ENCODE measurements at regions not wholly inside any gene's neighbourhood (a gene's known extent, or its start where the extent isn't known, plus 50 kb on each side); places are given as distances from the start of the nearest gene placed in this dataset.

DNA sequence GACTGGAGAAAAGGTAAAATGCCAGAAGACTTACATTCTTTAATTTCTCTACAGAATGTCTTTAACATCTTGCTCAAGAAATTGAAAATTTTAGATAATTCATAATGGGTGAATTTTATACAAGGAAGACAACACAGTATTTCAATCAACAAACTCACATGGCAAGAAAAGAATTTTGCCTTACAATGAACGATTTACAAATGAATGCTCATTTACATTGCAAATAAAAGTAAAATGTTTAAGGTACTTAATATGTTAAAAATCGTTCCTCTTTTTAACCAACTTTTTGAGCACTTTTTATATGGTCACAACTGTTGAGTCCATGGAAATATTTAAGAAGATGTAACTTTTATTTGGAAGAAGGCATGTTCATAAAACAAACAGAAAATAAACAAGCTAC is 174.8 kb upstream of the UBE2E2 start:
- H3K4me3 ChIP-seq (replicated peaks in 1 of 3; ENCODE audit: insufficient read depth in 1 of 3, low read depth in 1 of 3, low read length in 3 of 3) = no peak overlapping the region
- CTCF ChIA-PET = no interaction called here
- H3K27me3 ChIP-seq (ENCODE audit: control insufficient read depth in 2 of 2, insufficient read depth in 2 of 2, low read length in 2 of 2) = peaks cover 0 to 2% of the 10 kb centered on the region in 2 experiments
- no peaks in the 10 kb centered on the region for H3K9me1 ChIP-seq (replicated peaks; ENCODE audit: control insufficient read depth, extremely low read depth, insufficient read depth, low read length)
- no peaks in the 10 kb centered on the region for H3K36me3 ChIP-seq (ENCODE audit: control insufficient read depth in 2 of 2, extremely low read depth in 1 of 2, insufficient read depth in 2 of 2, low read length in 2 of 2)
- no peaks in the 10 kb centered on the region for H3K9me3 ChIP-seq (replicated peaks; ENCODE audit: control insufficient read depth, insufficient read depth, low read length)
- BruUV-seq (replicated peaks) = no TSS peak
- POLR2A ChIA-PET = no interaction called here
- no peaks in the 10 kb centered on the region for H4K20me1 ChIP-seq (replicated peaks; ENCODE audit: control insufficient read depth, extremely low read depth, insufficient read depth, low read length)
- intact Hi-C loops (cut with micrococcal nuclease) (no loop called here), dilution Hi-C loops (cut with MboI; ENCODE audit: extremely low pct_ligation_motif_present, low sequenced_read_pairs) (no loop called here)
- H3K79me2 ChIP-seq (ENCODE audit: control insufficient read depth, insufficient read depth, low read length) = no peaks in the 10 kb centered on the region
- no peak overlapping the region for H2AFZ ChIP-seq (ENCODE audit: low read depth, low read length)
- no peak for DNase-seq (ENCODE audit: low read depth, low spot score)
- no peak overlapping the region for H3K9ac ChIP-seq (replicated peaks; ENCODE audit: extremely low read depth, insufficient read depth, low read length)
- H3K4me2 ChIP-seq (ENCODE audit: insufficient read depth, low read length) = no peak overlapping the region
- H3K27ac ChIP-seq (ENCODE audit: insufficient read depth, low read depth, low read length) = no peak overlapping the region
- TF ChIP-seq CTCF (IDR thresholded peaks at IDR 0.05; ENCODE audit: extremely low read depth in 1 of 2, insufficient read depth in 1 of 2, low read depth in 1 of 2, low read length in 2 of 2) = no peak
- TF ChIP-seq MYC (IDR thresholded peaks at IDR 0.05; ENCODE audit: low read depth, low read length) = no peak
- no peak for TF ChIP-seq FOS (IDR thresholded peaks at IDR 0.05; ENCODE audit: borderline replicate concordance, insufficient read depth, low read length)
- no peak for FAIRE-seq
- no peaks in the 10 kb centered on the region for H3K4me1 ChIP-seq (ENCODE audit: control insufficient read depth, extremely low read depth, insufficient read depth, low read length)

GRCh38 chr3:23029001-23029400 is 174.1 kb upstream of the UBE2E2 start:
- no peaks in the 10 kb centered on the region for H4K20me1 ChIP-seq (replicated peaks; ENCODE audit: control insufficient read depth, extremely low read depth, insufficient read depth, low read length)
- H3K36me3 ChIP-seq (ENCODE audit: control insufficient read depth in 2 of 2, extremely low read depth in 1 of 2, insufficient read depth in 2 of 2, low read length in 2 of 2) = no peaks in the 10 kb centered on the region
- H3K4me3 ChIP-seq (replicated peaks in 1 of 3; ENCODE audit: insufficient read depth in 1 of 3, low read depth in 1 of 3, low read length in 3 of 3) = no peak overlapping the region
- no peak for TF ChIP-seq CTCF (IDR thresholded peaks at IDR 0.05; ENCODE audit: extremely low read depth in 1 of 2, insufficient read depth in 1 of 2, low read depth in 1 of 2, low read length in 2 of 2)
- TF ChIP-seq MAX (IDR thresholded peaks at IDR 0.05; ENCODE audit: insufficient read depth, insufficient read length) = no peak
- no peak for TF ChIP-seq GATA2 (IDR thresholded peaks at IDR 0.05; ENCODE audit: insufficient read depth, insufficient read length, low read depth, low read length)
- no peak for TF ChIP-seq POLR2A (IDR thresholded peaks at IDR 0.05; ENCODE audit: low read depth, low read length)
- TF ChIP-seq MYC (IDR thresholded peaks at IDR 0.05; ENCODE audit: low read depth, low read length) = no peak
- TF ChIP-seq EZH2 (IDR thresholded peaks at IDR 0.05; ENCODE audit: borderline replicate concordance, low read depth, low read length, severe bottlenecking) = no peak
- no peak for TF ChIP-seq JUN (IDR thresholded peaks at IDR 0.05; ENCODE audit: borderline replicate concordance, insufficient read depth, insufficient read length, low read depth)
- FAIRE-seq (no peak), DNase-seq (ENCODE audit: low read depth, low spot score) (no peak)
- no peaks in the 10 kb centered on the region for H3K79me2 ChIP-seq (ENCODE audit: control insufficient read depth, insufficient read depth, low read length)
- no TSS peak for BruUV-seq (replicated peaks)
- H3K27me3 ChIP-seq (ENCODE audit: control insufficient read depth in 2 of 2, insufficient read depth in 2 of 2, low read length in 2 of 2) = peaks cover 0 to 2% of the 10 kb centered on the region in 2 experiments
- no peaks in the 10 kb centered on the region for H3K4me1 ChIP-seq (ENCODE audit: control insufficient read depth, extremely low read depth, insufficient read depth, low read length)
- H3K9me3 ChIP-seq (replicated peaks; ENCODE audit: control insufficient read depth, insufficient read depth, low read length) = no peaks in the 10 kb centered on the region
- intact Hi-C loops (cut with micrococcal nuclease) = no loop called here
- dilution Hi-C loops (cut with MboI; ENCODE audit: extremely low pct_ligation_motif_present, low sequenced_read_pairs) = no loop called here
- H3K4me2 ChIP-seq (ENCODE audit: insufficient read depth, low read length) = no peak overlapping the region
- no peaks in the 10 kb centered on the region for H3K9me1 ChIP-seq (replicated peaks; ENCODE audit: control insufficient read depth, extremely low read depth, insufficient read depth, low read length)
- ChIA-PET CTCF (no interaction called here), POLR2A (no interaction called here)
- no peak overlapping the region for H3K9ac ChIP-seq (replicated peaks; ENCODE audit: extremely low read depth, insufficient read depth, low read length)
- no peak overlapping the region for H3K27ac ChIP-seq (ENCODE audit: insufficient read depth, low read depth, low read length)
- H2AFZ ChIP-seq (ENCODE audit: low read depth, low read length) = no peak overlapping the region

All from endothelial cell of umbilical vein (primary cell).